ENCODE measurements at regions not wholly inside any gene's neighbourhood (a gene's known extent, or its start where the extent isn't known, plus 50 kb on each side); places are given as distances from the start of the nearest gene placed in this dataset.

GRCh38 chr12:92242907-92243306 lies 97.3 kb upstream of the BTG1 start:
- Histone ChIP-seq H3K4me1 (ENCODE audit: low read length) (no peaks in the 10 kb centered on the region), H3K27me3 (replicated peaks; ENCODE audit: insufficient read depth, low read length) (no peaks in the 10 kb centered on the region), H3K36me3 (replicated peaks; ENCODE audit: insufficient read depth, low read length) (no peaks in the 10 kb centered on the region), H3F3A (ENCODE audit: insufficient read depth, low read length) (no peaks in the 10 kb centered on the region), H3K4me2 (ENCODE audit: low read depth, low read length) (no peak overlapping the region), H3K79me2 (ENCODE audit: low read length) (no peaks in the 10 kb centered on the region), H3K4me3 (ENCODE audit: low read length) (no peak overlapping the region), H3K9me3 (replicated peaks; ENCODE audit: insufficient read depth, low read length) (no peaks in the 10 kb centered on the region), H4K20me1 (ENCODE audit: insufficient read depth, low read length) (no peaks in the 10 kb centered on the region), H3K27ac (ENCODE audit: low read length) (no peak overlapping the region), H3K9ac (ENCODE audit: low read length) (no peak overlapping the region), H2AFZ (ENCODE audit: low read length) (no peak overlapping the region), H3K9me2 (replicated peaks; ENCODE audit: insufficient read depth, low read length) (no peaks in the 10 kb centered on the region; the same call in 1 of the 2 replicates)
- DNase-seq, result no peak
- TF ChIP-seq CTCF (IDR thresholded peaks at IDR 0.05; ENCODE audit: low read length) (no peak), EZH2phosphoT487 (IDR thresholded peaks at IDR 0.05; ENCODE audit: low read length) (no peak)

GRCh38 chr12:92237762-92238523 lies 92.3 kb upstream of the BTG1 start:
- H3K79me2 ChIP-seq (ENCODE audit: low read length), result no peaks in the 10 kb centered on the region
- H2AFZ ChIP-seq (ENCODE audit: low read length), result no peak overlapping the region
- no peak overlapping the region for H3K9ac ChIP-seq (ENCODE audit: low read length)
- DNase-seq, result no peak
- no peaks in the 10 kb centered on the region for H3K9me2 ChIP-seq (replicated peaks; ENCODE audit: insufficient read depth, low read length)
- H3K4me2 ChIP-seq (ENCODE audit: low read depth, low read length), result no peak overlapping the region
- no peaks in the 10 kb centered on the region for H4K20me1 ChIP-seq (ENCODE audit: insufficient read depth, low read length)
- no peaks in the 10 kb centered on the region for H3K36me3 ChIP-seq (replicated peaks; ENCODE audit: insufficient read depth, low read length)
- no peaks in the 10 kb centered on the region for H3K9me3 ChIP-seq (replicated peaks; ENCODE audit: insufficient read depth, low read length)
- no peak for TF ChIP-seq CTCF (IDR thresholded peaks at IDR 0.05; ENCODE audit: low read length)
- TF ChIP-seq EZH2 (optimal IDR thresholded peaks at IDR 0.05; ENCODE audit: low read depth, low read length), result no peak
- TF ChIP-seq EZH2phosphoT487 (IDR thresholded peaks at IDR 0.05; ENCODE audit: low read length), result no peak
- no peak overlapping the region for H3K4me3 ChIP-seq (ENCODE audit: low read length)
- no peaks in the 10 kb centered on the region for H3F3A ChIP-seq (ENCODE audit: insufficient read depth, low read length)
- H3K4me1 ChIP-seq (ENCODE audit: low read length), result no peaks in the 10 kb centered on the region
- no peaks in the 10 kb centered on the region for H3K27me3 ChIP-seq (replicated peaks; ENCODE audit: insufficient read depth, low read length)
- no peak overlapping the region for H3K27ac ChIP-seq (ENCODE audit: low read length)

- Histone ChIP-seq H3K4me2 (ENCODE audit: low read depth, low read length) (no peak overlapping the region), H3K36me3 (replicated peaks; ENCODE audit: insufficient read depth, low read length) (no peaks in the 10 kb centered on the region), H4K20me1 (ENCODE audit: insufficient read depth, low read length) (no peaks in the 10 kb centered on the region), H3K27me3 (replicated peaks; ENCODE audit: insufficient read depth, low read length) (no peaks in the 10 kb centered on the region), H3K79me2 (ENCODE audit: low read length) (no peaks in the 10 kb centered on the region), H3K9me3 (replicated peaks; ENCODE audit: insufficient read depth, low read length) (no peaks in the 10 kb centered on the region), H3K9ac (ENCODE audit: low read length) (no peak overlapping the region), H3F3A (ENCODE audit: insufficient read depth, low read length) (no peaks in the 10 kb centered on the region), H3K4me1 (ENCODE audit: low read length) (no peaks in the 10 kb centered on the region), H3K27ac (ENCODE audit: low read length) (no peak overlapping the region), H3K9me2 (replicated peaks; ENCODE audit: insufficient read depth, low read length) (no peaks in the 10 kb centered on the region), H3K4me3 (ENCODE audit: low read length) (no peak overlapping the region), H2AFZ (ENCODE audit: low read length) (no peak overlapping the region)
- TF ChIP-seq EZH2phosphoT487 (IDR thresholded peaks at IDR 0.05; ENCODE audit: low read length) (no peak), CTCF (IDR thresholded peaks at IDR 0.05; ENCODE audit: low read length) (no peak), EZH2 (optimal IDR thresholded peaks at IDR 0.05; ENCODE audit: low read depth, low read length) (no peak)
- no peak for DNase-seq
Measured at GRCh38 chr12:92237262-92237661, 91.6 kb upstream of the BTG1 start.
